B cell (primary cell): ENCODE measurements at regions not wholly inside any gene's neighbourhood (a gene's known extent, or its start where the extent isn't known, plus 50 kb on each side); places are given as distances from the start of the nearest gene placed in this dataset.

Source experiments
- ATAC-seq: fragments of 200-7000 bp; cut with Tn5 transposase; one replicate; pipeline ENCODE4 v1.10.0; 2021; ENCODE audit warnings: low read depth, mild to moderate bottlenecking, moderate number of reproducible peaks, moderate library complexity
- CTCF ChIA-PET: fragments of 350-600 bp; sonication (Branson Sonifier 250); formaldehyde crosslinking; loops from one replicate; lab custom pipeline; 2021; ENCODE audit warnings: antibody characterized with exemption, inconsistent platforms; lab: Charles Lee
- POLR2A ChIA-PET: fragments of 350-600 bp; sonication (Branson Sonifier 250); formaldehyde crosslinking; loops from one replicate; lab custom pipeline; 2021; ENCODE audit warnings: antibody characterized with exemption; lab: Charles Lee
- DNase-seq: peaks from one replicate; pipeline ENCODE4 v3.0.0; 2013
- H2AFZ ChIP-seq: 2 replicates; pipeline ENCODE4 v1.6.1; 2012; ENCODE audit warnings: mild to moderate bottlenecking, low read depth, low read length; ENCODE audit not compliant: insufficient read depth, poor library complexity, severe bottlenecking
- H3K27ac ChIP-seq, 2 donors: 1 replicate in 1 of 2; 2 replicates in 1 of 2; pipeline ENCODE4 v1.5.1; 2012 to 2013; ENCODE audit warnings: low read length in 2 of 2, mild to moderate bottlenecking in 2 of 2, moderate library complexity in 1 of 2
- H3K27me3 ChIP-seq, 4 experiments: fragments of 200-600 bp in 1 of 4; sonication (generic) in 1 of 4; replicated peaks in 1 of 4; 1 replicate in 2 of 4; 2 replicates in 2 of 4; pipeline versions ENCODE4 v1.6.1 to v1.7.0; 2013 to 2016; ENCODE audit warnings: low read length in 3 of 4, mild to moderate bottlenecking in 2 of 4, mixed read lengths in 1 of 4, moderate library complexity in 1 of 4; ENCODE audit not compliant: insufficient read depth in 4 of 4, control insufficient read depth in 3 of 4; ENCODE audit errors: control extremely low read depth in 1 of 4
- H3K36me3 ChIP-seq, 2 experiments: replicated peaks in 1 of 2; 1 replicate in 1 of 2; 2 replicates in 1 of 2; pipeline versions ENCODE4 v1.6.1 to v1.7.1; 2013; ENCODE audit warnings: low read length in 1 of 2; ENCODE audit not compliant: insufficient read depth in 2 of 2, control insufficient read depth in 1 of 2; ENCODE audit errors: control extremely low read depth in 1 of 2, extremely low read depth in 1 of 2
- H3K4me1 ChIP-seq, 2 donors: fragments of 200-600 bp in 1 of 2; sonication (generic) in 1 of 2; 1 replicate in 1 of 2; 2 replicates in 1 of 2; pipeline versions ENCODE4 v1.5.1 to v1.6.1; 2013 to 2017; ENCODE audit warnings: low read length in 2 of 2; ENCODE audit not compliant: control insufficient read depth in 2 of 2, insufficient read depth in 2 of 2
- H3K4me2 ChIP-seq: replicated peaks from 2 replicates; pipeline ENCODE3; 2012; ENCODE audit warnings: mild to moderate bottlenecking, low read depth, low read length; ENCODE audit not compliant: poor library complexity, severe bottlenecking
- H3K4me3 ChIP-seq, 5 experiments: fragments of 200-600 bp in 1 of 5; sonication (generic) in 1 of 5; 1 replicate in 3 of 5; 2 replicates in 2 of 5; pipeline versions ENCODE4 v1.5.1 to v1.7.0; 2011 to 2016; ENCODE audit warnings: low read length in 4 of 5, mild to moderate bottlenecking in 4 of 5, low read depth in 2 of 5, control low read depth in 1 of 5, moderate library complexity in 1 of 5; ENCODE audit not compliant: insufficient read depth in 1 of 5; ENCODE audit errors: control extremely low read depth in 1 of 5, extremely low read depth in 1 of 5
- H3K79me2 ChIP-seq: fragments of 200-600 bp; sonication (generic); one replicate; pipeline ENCODE4 v1.6.0; 2016; ENCODE audit warnings: low read length; ENCODE audit not compliant: control insufficient read depth, insufficient read depth
- H3K9ac ChIP-seq: fragments of 200-600 bp; sonication (generic); 2 replicates; pipeline ENCODE4 v1.6.1; 2017; ENCODE audit warnings: mild to moderate bottlenecking, low read length, moderate library complexity
- H3K9me3 ChIP-seq, 3 donors: one replicate each; pipeline versions ENCODE4 v1.6.1 to v1.7.1; 2013; ENCODE audit warnings: low read length in 2 of 3; ENCODE audit not compliant: control insufficient read depth in 2 of 3, insufficient read depth in 1 of 3; ENCODE audit errors: control extremely low read depth in 1 of 3
- H4K20me1 ChIP-seq: 2 replicates; pipeline ENCODE4 v1.6.0; 2012; ENCODE audit warnings: mild to moderate bottlenecking, low read length; ENCODE audit not compliant: insufficient read depth, control insufficient read depth, poor library complexity, severe bottlenecking
- H3K27ac Mint-ChIP-seq: one replicate; pipeline ENCODE4 v1.8.0; 2021; ENCODE audit warnings: mixed read lengths
- H3K27me3 Mint-ChIP-seq: one replicate; pipeline ENCODE4 v1.8.0; 2021; ENCODE audit warnings: mixed read lengths
- H3K4me1 Mint-ChIP-seq: one replicate; pipeline ENCODE4 v1.8.0; 2021; ENCODE audit warnings: mixed read lengths
- H3K4me3 Mint-ChIP-seq: one replicate; pipeline ENCODE4 v1.8.0; 2021; ENCODE audit warnings: mixed read lengths
- H3K9me3 Mint-ChIP-seq: one replicate; pipeline ENCODE4 v1.8.0; 2022; ENCODE audit warnings: mixed read lengths; ENCODE audit not compliant: insufficient read depth
- EZH2 ChIP-seq: IDR thresholded peaks from 2 replicates; pipeline ENCODE4 v1.6.1; 2012; ENCODE audit warnings: borderline replicate concordance, low read depth, mild to moderate bottlenecking, moderate library complexity, low read length; ENCODE audit not compliant: insufficient read depth, poor library complexity, severe bottlenecking
- WGBS: methylation state at CpG from one replicate; pipeline ENCODE4 v1.1.5; 2013; ENCODE audit warnings: missing lambda C conversion rate; ENCODE audit not compliant: insufficient coverage; 5-methylcytosine and 5-hydroxymethylcytosine counted together
- intact Hi-C: fragments of 100-400 bp; cut with micrococcal nuclease; formaldehyde crosslinking; loops from one replicate; pipeline ENCODE4 v1.10.0; 2022
- TF ChIP-seq, protein P1 (sequence below): fragments of 200-600 bp; IDR thresholded peaks from one replicate; pipeline ENCODE4 v1.8.0; 2022; ENCODE audit warnings: antibody characterized with exemption, mild to moderate bottlenecking

GRCh38 chr5:89241186-89241585 lies 358.2 kb upstream of the MEF2C start:
- no peak for ATAC-seq
- Histone ChIP-seq H3K4me2 (no peak overlapping the region), H3K79me2 (no peaks in the 10 kb centered on the region), H3K27ac (no peak overlapping the region), H2AFZ (no peak overlapping the region), H3K9me3 (no peaks in the 10 kb centered on the region), H3K9ac (no peak overlapping the region), H4K20me1 (no peaks in the 10 kb centered on the region), H3K27me3 (no peaks in the 10 kb centered on the region), H3K36me3 (no peaks in the 10 kb centered on the region), H3K4me1 (no peaks in the 10 kb centered on the region), H3K4me3 (no peak overlapping the region)
- no peaks in the 10 kb centered on the region for H3K9me3 Mint-ChIP-seq
- H3K27ac Mint-ChIP-seq = no peak overlapping the region
- ChIA-PET CTCF (no interaction called here), POLR2A (no interaction called here)
- H3K4me3 Mint-ChIP-seq = no peak overlapping the region
- no peaks in the 10 kb centered on the region for H3K27me3 Mint-ChIP-seq
- peaks cover 4% of the 10 kb centered on the region for H3K4me1 Mint-ChIP-seq
- TF ChIP-seq, protein P1, sequence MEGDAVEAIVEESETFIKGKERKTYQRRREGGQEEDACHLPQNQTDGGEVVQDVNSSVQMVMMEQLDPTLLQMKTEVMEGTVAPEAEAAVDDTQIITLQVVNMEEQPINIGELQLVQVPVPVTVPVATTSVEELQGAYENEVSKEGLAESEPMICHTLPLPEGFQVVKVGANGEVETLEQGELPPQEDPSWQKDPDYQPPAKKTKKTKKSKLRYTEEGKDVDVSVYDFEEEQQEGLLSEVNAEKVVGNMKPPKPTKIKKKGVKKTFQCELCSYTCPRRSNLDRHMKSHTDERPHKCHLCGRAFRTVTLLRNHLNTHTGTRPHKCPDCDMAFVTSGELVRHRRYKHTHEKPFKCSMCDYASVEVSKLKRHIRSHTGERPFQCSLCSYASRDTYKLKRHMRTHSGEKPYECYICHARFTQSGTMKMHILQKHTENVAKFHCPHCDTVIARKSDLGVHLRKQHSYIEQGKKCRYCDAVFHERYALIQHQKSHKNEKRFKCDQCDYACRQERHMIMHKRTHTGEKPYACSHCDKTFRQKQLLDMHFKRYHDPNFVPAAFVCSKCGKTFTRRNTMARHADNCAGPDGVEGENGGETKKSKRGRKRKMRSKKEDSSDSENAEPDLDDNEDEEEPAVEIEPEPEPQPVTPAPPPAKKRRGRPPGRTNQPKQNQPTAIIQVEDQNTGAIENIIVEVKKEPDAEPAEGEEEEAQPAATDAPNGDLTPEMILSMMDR = no peak
- TF ChIP-seq EZH2 = no peak
- DNase-seq = no peak
- intact Hi-C loops = no loop called here

GRCh38 chr5:89236900-89237299 lies 353.9 kb upstream of the MEF2C start:
- Histone ChIP-seq H3K79me2 (no peaks in the 10 kb centered on the region), H3K4me1 (peaks cover 0 to 9% of the 10 kb centered on the region in 2 donors), H3K4me2 (no peak overlapping the region), H2AFZ (no peak overlapping the region), H3K27ac (no peak overlapping the region), H3K9me3 (no peaks in the 10 kb centered on the region), H4K20me1 (no peaks in the 10 kb centered on the region), H3K27me3 (no peaks in the 10 kb centered on the region), H3K4me3 (no peak overlapping the region), H3K9ac (no peak overlapping the region), H3K36me3 (no peaks in the 10 kb centered on the region)
- TF ChIP-seq, protein P1 = no peak
- Mint-ChIP-seq H3K4me3 (no peak overlapping the region), H3K9me3 (no peaks in the 10 kb centered on the region), H3K27ac (no peak overlapping the region), H3K27me3 (no peaks in the 10 kb centered on the region), H3K4me1 (peaks cover 11% of the 10 kb centered on the region)
- no CpG with 5 or more reads among the region's 1 CpG for WGBS
- CTCF ChIA-PET = no interaction called here
- intact Hi-C loops = no loop called here
- DNase-seq (no peak), ATAC-seq (no peak)
- POLR2A ChIA-PET = no interaction called here
